Thyroid gland (tissue), 4 donors: ENCODE measurements at regions not wholly inside any gene's neighbourhood (a gene's known extent, or its start where the extent isn't known, plus 50 kb on each side); places are given as distances from the start of the nearest gene placed in this dataset.

ENCODE experiments used
- POLR2A ChIP-seq, 2 donors: fragments of 450-650 bp; IDR thresholded peaks; one replicate each; pipeline ENCODE4 v1.6.1; 2017; ENCODE audit warnings: antibody characterized with exemption in 2 of 2, mild to moderate bottlenecking in 2 of 2, moderate library complexity in 1 of 2
- TF ChIP-seq, protein P1 (sequence below), 6 experiments: fragments of 200-600 bp in 3 of 6; fragments of 450-650 bp in 3 of 6; sonication (generic) in 3 of 6; IDR thresholded peaks; one replicate each; pipeline ENCODE4 v1.5.1; 2016 to 2019; ENCODE audit warnings: antibody characterized with exemption in 6 of 6, mild to moderate bottlenecking in 2 of 6, inconsistent platforms in 1 of 6, moderate library complexity in 1 of 6

GRCh38 chr12:74365178-74365964 is 172.3 kb upstream of the ATXN7L3B start:
- TF ChIP-seq, protein P1, sequence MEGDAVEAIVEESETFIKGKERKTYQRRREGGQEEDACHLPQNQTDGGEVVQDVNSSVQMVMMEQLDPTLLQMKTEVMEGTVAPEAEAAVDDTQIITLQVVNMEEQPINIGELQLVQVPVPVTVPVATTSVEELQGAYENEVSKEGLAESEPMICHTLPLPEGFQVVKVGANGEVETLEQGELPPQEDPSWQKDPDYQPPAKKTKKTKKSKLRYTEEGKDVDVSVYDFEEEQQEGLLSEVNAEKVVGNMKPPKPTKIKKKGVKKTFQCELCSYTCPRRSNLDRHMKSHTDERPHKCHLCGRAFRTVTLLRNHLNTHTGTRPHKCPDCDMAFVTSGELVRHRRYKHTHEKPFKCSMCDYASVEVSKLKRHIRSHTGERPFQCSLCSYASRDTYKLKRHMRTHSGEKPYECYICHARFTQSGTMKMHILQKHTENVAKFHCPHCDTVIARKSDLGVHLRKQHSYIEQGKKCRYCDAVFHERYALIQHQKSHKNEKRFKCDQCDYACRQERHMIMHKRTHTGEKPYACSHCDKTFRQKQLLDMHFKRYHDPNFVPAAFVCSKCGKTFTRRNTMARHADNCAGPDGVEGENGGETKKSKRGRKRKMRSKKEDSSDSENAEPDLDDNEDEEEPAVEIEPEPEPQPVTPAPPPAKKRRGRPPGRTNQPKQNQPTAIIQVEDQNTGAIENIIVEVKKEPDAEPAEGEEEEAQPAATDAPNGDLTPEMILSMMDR (IDR thresholded peaks at IDR 0.05) = peak in 1 of 6 experiments; percentile 20
- TF ChIP-seq POLR2A (IDR thresholded peaks at IDR 0.05) = no peak
